GF-D8 (cell line): ENCODE measurements at regions not wholly inside any gene's neighbourhood (a gene's known extent, or its start where the extent isn't known, plus 50 kb on each side); places are given as distances from the start of the nearest gene placed in this dataset.

Experiments
- DNase-seq: peaks from one replicate; lab custom pipeline; 2025; lab: John Stamatoyannopoulos, UW

DNA sequence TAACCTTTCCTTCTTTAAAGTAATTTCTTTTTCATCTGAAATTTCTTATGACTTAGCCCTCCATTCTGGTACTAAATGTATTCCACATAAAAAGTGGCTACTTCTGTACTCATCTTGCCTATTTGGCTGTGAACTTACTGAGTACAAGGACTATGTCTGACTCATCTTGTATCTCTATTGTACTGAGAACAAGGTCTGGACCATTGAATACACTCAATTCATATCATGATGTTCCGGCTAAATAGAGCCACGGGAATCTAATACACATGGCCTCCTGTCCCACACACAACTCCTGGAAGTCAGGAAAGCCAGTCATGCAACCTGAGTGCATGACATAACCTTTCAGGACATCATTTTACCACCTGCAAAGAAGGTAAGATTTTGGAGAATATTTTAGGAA, 203.9 kb downstream of the PLK2 start:
- no peak for DNase-seq

DNA sequence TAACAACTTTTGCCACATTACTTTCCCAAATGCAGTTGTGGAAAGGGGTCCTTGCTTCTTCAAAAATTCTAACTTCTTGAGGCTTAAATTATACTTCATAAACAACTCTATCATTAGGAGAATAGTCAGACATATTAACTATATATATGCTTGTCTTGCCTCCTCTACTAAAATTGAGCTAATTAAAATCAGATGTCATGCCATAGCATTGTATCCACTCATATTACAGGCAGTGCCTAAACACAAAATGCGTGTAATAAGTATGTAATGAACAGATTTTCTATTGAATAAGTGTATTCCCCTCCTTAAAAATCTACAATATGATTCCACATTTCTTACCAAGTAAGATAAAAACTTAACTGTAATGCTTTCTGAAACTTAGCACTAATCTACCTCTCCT, 204.5 kb downstream of the PLK2 start:
- no peak for DNase-seq

DNA sequence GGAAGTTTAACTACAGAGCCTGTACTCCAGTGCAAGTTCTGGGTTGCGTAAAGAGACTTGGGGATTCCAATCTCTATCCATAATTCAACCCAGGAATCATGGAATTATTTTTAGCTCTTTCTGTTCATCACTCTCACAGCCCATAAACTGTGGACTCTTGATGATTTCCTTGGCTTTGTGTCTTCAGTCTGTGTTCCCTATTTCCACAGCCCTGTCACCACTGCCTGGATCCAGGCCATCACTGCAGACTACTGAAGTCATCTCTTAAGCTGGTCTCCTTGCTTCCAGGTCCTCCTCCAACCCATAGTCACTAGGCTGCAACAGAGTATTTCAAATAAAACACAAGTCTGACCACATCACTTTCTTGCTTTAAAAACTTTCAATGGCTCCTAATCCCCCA, 211.7 kb downstream of the PLK2 start:
- DNase-seq: no peak

DNA sequence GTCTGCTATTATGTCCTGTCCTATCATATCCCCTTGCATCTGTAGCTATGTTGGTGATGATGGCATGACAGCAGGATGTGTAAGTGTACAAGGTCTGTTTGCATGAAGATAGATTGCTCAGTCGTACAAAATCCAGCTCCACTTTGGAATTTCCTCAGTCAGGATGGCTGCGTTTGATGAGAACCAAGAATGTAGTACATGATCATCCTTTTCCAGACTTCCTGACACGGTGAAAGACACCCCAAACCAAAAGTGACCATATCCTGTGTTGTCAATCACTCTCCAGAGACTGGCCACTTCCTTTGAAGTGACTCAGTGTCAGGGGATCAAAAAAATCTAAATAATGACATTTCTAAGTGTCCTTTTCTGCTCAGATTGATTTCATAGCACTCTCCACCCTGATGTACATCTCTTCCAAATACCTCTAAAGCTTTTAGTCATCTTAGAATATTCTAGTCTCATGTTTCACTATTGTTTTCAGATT, 213.4 kb downstream of the PLK2 start:
- no peak for DNase-seq

DNA sequence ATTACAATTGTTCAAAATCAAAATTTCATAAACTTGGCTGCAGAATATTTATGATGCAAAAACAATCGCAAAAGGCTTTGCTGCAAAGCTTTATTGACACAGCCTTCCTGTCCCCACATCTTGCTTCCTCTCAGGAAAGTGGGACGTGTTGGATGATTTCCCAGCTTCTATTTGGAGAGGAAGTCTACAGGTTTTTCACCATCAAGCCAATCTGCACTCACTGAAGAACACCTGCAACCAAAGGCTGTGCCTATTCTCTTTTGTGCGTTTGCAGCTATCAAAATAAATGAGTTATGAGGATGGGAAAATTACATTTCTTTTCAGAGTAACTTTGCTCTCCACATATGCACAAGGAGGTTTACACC, 214.4 kb downstream of the PLK2 start:
- DNase-seq: no peak

DNA sequence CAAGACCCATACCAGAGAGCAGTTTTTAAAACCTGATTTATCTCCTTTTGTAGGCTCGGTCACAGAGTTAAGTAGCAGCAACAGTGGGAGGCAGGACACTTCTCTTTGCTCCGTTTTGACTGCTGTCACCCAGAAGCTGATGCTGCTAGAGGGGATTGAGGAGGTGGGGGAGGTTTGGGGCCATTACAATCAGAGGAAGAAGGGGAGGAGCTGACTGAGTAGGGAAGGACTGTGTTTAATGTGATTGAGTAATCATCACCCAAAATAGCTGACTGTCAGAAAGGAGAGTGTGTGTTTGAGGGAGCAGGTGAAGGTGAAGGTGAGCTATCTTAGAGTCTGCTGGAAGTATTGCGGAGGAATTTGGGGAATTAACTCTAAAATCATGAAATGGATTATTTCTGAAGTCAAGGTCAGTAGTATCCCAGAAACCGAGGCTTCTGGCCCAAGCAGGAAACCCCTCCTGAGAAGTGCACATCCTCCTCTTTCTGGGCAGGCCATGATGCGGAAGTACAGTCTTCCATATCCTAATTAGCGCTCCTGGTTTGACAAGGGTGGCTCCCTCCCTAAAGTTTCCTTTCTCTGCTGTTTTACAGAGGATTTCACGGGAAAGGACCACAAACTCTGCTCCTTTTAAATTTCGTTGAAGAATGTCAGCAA, 214.9 kb downstream of the PLK2 start:
- no peak for DNase-seq

DNA sequence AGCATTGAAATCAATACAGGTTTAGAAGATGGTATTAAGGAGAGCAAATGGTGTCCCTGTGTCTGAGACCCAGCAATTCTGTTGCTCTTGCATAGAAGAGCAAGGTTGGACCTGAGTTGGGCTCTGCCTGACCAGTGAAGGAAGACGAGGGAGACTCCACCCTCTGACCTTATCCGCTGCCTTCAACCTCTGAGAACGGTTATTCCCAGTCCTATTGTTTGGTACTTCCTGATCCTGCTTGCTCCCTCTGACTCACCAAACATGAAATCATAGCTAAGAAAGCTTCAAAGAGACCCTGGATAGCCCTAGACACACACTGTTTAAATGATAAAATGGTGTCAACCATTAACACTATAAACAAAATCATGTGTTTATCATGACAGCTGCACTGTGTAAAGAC, 218.5 kb downstream of the PLK2 start:
- no peak for DNase-seq

DNA sequence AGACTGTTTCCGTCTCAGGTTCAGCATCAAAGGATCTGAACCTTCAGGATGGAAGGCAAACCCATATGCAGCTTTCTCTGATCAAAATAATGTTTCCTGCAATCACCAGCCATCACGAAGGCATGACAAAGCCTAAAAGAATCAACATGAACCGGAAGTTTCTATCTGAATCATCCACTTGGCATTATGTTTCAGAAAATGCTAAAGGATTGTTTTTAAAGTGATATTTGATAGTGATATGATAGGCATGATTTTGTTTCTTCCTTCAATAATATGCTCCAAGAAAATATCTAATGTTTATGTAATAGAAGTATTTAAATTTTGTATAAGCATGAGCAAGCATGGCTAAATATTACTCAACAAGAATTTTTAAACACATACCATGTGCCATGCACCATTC, 219.6 kb downstream of the PLK2 start:
- DNase-seq: no peak

DNA sequence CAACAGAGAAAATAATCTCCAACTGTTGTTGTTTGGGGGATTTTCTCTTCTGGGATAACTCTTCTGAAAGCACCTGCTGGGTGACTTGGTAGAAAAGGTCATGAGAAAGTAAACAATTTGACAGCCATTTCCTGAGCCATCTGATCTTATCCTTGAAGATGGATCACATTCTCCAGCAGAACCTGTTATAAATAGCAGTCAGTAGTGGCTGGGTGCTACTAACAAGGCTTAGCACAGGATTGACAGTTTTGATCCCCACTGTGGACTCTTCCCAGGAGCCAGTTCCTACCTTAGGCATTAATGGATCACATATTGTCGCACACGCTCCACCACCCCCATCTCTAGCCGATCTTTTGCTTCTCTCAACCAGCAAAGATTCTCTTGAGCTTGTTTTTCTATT, 220.2 kb downstream of the PLK2 start:
- DNase-seq: no peak

DNA sequence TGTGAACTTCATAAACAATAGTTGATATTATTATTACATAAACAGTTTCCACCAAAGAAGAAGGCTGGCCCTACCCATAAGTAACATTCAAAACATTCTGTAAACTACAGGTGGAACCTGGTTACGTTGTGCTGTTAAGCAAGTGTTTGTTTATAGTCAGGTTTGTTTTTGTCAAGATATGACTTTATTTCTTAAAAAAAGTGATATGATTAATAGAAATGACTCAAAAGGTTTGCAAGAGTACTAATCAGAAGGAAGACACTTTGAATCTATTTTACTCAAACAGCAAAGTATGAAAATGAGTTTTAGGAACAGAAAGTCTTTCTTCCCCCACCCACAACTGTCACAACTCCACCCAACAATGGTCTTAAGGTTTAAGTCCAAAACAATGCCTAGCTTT, 220.8 kb downstream of the PLK2 start:
- DNase-seq: no peak

DNA sequence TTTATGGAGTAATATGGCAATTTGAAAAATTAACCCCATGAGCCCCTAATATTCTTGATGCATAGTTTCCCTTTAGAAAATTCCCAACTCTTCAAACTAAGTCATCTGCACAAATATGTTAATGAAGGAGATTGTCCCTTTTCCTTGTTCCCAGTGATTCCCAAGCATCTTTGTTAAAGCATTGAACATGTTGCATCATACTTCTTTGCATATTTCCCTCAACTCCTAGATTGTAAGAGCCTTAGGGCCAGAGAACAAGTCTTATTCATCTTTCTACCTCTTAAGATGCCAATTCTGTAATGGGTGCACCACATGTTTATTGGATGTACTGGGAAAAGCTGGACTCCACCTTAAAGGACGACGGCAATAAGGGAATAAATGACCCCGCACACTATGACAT, 223.4 kb downstream of the PLK2 start:
- no peak for DNase-seq

DNA sequence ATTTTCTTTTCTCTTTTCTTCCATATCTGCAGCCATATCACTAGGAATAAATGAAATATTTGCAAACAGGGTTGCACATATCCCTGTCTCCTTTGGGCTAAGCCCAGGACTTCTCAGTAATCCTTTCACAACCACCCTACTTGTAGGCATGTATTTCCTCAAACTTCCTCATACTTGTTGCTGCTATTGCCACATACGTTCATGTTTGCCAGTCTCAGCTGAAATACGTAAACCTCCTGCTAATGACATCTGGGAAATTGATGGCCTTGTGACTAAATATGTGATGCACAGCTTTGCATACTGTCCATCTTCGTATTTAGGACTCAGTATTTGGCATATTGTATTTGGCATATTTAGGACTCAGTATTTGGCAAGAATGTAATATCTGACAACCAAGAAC, 224.6 kb downstream of the PLK2 start:
- peak; percentile 1 for DNase-seq

DNA sequence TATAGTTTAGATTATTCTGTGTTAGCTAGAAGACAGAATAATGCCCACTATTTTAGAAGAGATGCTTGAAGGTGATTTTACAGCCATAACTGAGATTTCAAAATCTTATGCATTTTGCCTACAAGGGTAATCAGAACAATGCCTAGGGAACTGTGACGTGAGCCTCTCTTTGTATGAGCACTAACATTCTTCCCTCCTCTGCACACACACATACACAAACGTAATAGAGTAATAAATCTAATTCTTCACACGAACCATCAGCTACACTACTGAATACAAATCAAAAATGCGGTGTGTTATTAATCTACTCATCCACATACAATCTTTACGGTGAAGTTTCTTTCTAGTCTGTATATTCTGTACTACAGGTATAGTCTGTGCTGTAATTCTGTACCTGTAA, 227.8 kb downstream of the PLK2 start:
- no peak for DNase-seq

DNA sequence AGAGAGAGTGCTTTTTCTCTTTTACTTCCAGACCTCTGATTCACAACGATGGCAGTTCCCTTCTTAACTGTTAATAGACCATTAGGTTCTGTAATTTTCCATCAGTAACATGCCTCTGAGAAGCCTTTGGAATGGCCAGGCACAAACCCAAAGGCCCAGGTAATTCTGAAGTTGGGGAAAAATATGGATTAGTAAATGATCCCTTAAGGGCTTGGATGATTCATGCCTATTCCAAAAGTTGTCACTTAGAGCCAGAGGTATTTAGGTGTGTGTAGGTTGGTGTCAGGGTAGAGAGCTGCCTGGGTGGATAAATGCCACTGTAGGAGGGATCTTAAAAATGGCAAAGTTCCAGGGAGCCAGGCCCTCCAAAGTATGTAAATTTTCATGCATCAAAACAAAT, 228.8 kb downstream of the PLK2 start:
- DNase-seq: no peak

DNA sequence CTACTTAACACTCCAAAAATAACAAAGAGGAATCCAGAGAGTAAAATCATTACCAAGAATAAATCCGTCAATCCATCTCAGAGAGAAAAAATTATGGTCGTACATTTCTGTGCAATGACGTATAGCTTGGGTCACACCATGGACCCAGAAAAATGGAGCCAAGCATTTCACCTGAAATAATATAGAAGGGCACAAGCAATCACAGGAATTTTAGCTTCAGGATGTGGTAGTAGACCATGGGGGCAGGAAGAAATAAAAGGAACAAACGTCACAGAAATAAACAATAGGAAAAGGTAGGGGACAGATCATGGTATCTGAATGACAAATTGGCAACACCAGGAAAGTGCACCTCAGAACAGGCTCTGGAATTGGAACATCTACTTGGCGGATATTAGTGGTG, 231.0 kb downstream of the PLK2 start:
- DNase-seq: no peak

DNA sequence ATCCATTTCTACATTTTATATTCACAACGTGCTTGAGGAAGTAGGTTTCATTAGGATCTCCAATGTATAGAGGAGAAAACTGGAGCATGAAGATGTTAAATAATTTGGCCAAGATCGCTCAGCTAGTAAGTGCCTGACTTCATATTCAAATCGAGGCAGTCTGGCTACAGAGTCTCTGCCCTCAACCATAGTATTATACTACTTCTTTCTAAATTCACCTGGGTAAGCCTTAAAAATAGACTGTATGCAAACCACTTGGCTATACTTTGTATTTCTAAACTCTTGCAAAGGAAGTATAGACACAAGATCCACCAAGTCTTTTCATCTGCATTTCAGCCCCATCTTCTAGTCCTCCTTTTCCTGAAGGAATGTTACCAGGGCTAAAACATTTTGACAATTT, 232.0 kb downstream of the PLK2 start:
- DNase-seq: no peak

DNA sequence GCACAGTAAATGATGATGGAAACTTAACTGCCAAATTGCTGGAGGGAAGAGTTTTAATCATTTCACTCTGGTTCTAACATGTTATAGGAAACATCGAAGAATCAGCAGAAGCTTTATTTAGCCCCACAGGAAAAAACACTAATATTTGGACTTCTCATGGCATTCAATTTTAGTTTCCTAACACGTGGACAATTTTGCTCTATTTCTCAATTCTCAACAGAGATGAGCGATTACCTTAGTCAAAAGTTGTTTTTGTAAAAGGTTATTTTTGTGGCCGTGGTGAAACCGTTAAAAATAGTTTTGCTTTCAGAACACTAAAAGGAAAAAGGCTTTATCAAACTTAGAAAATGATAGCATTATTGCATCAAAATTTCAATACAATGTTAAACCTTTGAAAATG, 235.2 kb downstream of the PLK2 start:
- DNase-seq: no peak

DNA sequence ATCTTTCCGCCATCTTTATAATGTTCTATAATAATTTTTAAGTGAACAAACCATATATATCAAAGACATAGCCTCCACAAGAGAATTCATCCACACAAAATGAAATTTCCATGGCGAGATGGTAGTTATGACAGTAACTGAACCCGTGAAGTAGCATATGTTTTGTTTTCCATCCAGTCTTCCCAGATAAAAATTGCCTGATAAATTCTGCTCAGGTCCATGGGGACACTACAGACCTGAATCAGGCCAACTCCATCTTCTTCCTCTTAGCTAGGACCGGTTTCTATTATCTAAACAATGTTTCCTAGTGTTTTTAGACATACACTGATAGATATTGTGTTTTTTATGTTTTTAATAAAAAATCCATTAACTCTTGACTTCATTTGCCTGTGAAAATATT, 235.7 kb downstream of the PLK2 start:
- no peak for DNase-seq

DNA sequence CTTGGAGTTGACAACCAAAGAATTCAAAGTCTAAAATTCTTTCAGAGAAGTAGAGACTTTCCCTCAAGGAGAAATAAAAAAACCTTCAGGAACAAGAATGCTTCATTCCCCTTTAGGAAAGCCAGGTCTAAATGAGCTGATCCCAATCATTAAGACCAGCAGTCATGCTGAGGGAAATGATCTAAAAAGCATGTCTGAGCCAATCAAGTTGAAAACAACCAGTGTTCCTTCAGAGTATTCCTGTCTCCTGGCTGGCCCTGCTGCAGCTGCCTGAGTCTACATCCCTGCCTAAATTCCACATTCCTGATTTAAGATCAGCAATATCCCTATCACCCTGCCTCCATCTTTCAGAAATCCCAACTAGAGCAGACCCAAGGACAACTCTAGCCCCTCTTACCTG, 244.5 kb downstream of the PLK2 start:
- DNase-seq: no peak

DNA sequence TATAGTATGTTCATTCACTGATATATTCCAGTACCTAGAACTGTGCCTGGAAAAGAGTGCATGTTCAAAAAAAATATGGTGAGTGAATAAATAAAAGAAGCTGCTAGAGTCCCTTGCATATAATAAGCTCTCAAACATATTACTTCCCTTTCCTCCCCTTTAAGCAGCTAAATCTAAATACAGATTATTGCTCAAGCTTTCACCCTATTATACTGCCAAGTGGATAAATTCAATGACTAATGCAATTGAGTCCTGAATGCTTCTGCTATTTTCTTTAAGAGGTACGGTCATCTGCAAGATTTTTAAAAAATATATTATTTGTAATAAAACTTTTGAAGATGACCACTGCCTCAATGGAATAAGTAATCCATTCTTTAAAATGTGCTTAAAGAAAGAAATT, 248.4 kb downstream of the PLK2 start:
- DNase-seq: no peak

DNA sequence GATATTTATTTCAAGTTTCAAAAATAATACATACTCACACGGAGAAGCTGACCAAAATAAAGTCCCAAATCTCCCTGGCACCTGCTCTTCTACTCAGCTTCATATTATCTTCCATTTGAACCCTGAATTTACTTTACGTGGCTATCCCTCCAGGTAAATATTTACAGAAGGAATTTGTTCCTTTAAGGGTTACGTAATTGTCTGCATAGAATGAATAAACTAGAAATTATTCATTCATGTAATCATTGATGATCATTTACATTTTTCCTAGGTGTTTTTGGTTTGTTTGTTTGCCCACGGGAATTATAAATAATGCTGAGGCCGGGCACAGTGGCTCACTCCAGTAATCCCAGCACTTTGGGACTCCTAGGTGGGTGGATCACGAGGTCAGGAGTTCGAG, 251.2 kb downstream of the PLK2 start:
- DNase-seq: no peak

DNA sequence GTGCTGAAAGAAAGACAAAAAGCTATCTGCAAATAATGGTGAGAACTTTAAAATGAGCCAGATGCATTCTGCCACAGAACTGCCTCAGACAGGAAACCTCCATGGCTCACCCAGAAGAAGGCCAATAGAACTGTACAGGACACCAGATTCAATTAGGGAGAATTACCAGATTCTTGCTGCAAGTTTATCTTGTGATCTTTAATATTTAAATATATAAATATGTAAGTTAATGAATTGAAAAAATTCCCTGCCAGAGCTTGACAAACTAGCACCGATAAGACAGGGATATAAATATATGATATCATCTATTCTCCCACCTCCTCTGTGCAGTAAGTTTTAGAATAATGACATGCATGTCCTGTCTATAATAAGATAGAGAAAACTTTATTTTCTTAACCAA, 252.8 kb downstream of the PLK2 start:
- no peak for DNase-seq

DNA sequence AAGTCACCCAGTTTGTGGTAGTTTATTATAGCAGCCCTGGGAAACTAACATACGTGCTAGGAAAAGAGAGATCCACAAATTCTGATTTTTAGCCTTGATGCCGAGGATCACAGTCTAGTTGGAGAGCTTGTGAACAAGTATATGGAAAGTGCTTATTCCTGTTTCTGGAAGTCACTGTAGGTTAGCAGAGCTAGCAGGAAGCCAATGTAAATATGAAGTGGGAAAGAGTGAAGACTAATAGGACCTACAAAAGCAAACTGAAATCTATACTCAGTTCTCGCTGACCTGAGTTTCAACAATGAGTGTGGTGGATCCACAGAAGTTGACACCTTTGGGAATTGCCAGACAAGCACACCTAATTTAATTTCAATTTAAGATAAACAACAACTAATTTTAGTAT, 254.9 kb downstream of the PLK2 start:
- no peak for DNase-seq

DNA sequence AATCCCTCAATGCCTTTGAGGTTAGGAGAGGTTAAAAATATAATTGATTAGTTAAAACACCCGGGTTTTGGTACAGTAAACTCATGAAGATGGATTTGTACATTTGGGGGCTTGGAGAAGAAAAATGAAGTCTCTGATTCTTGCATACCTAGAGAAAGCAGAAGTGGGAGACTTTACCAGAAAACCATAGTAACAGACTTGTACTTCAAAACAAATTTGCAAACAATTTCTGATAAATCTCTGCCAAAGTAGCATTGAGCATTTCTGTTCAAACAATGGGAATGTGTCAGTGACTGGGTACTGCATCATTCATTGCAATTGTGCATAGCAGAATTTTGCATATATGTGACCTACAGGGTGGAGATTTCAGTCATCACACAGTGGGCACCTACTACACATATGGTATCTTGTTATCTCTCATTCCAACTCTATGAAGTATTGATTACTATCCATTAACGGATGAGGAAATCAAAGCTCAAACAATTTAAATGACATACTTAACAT, 256.9 kb downstream of the PLK2 start:
- no peak for DNase-seq
